ENCODE measurements at regions not wholly inside any gene's neighbourhood (a gene's known extent, or its start where the extent isn't known, plus 50 kb on each side); places are given as distances from the start of the nearest gene placed in this dataset.

DNA sequence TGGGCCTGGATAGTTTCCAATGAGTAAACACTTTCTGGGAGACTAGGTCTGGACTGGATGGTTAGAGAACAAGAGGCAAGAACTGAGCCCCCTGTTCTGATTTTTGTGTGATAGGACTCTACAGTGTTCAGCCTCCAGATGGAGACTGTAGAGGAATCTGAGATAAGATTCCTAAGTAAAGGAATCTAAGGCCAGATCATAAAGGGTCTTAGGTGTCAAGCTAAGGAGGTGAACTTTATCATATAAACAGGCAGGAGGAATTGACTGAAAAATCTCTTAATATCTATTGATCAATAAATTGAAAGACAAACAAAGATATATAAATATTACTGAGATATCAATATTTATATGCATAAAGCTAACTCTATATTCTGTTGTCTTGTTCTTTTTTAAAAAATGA, 449.1 kb upstream of the DAB1 start:
- no peak for DNase-seq (ENCODE audit: low read depth, low spot score)
- H3K4me3 ChIP-seq (ENCODE audit: low read length) = no peak overlapping the region

DNA sequence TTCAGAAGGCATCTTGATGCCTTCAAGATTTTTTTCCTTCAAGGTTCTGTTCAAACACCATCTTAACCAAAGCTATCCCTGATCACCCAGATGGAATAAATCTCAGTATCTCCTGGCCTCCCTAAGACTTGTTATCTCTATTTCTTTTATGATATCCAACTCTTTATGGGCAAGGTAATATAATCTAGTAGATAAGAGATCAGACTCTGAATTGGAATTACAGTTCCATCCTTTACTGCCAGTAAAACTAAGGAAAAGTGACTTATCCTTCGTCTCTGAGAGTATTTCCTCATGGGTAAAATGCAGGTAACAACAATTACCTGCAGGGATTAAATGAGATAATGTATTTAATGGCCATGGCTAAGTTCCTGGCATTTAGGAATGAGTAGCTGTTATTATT, 445.0 kb upstream of the DAB1 start:
- DNase-seq (ENCODE audit: low read depth, low spot score) = no peak
- no peak overlapping the region for H3K4me3 ChIP-seq (ENCODE audit: low read length)

DNA sequence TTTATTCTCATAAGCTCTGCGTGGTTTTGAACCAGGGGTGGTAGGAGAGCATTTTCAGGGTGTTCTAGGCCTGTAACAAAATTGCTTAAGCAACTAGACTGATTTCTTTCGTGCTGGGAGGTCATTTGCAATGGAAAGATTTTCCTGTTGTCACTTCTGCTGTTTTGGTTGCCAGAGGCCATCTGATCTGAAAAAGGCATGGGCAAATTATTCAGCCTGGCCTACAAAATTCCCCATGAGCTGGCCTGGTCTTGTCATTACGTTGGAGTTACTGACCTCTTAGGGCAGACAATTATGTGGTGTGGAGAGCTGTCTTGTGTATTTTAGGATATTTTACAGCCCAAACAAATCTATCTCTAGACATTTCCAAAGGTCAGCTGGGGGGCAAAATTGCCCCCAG, 444.4 kb upstream of the DAB1 start:
- H3K4me3 ChIP-seq (ENCODE audit: low read length) = no peak overlapping the region
- no peak for DNase-seq (ENCODE audit: low read depth, low spot score)

DNA sequence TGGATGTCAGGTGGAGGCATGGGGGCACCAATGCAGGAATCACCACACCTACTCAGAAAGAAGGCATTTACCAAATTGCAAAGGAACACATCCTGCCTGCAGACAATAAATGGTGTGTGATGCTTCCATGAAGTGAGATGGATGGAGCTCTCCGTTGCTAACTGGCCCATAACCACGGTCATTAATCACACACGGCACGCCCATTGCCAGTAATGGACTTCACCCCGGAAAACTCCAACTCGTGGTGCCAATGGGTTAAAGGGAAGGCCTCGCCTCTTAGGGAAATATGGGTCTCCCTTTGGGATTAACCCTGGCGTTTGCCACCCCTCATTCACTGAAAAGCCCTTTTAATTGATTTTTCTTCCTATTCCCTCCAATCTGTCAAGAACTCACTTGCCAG, 443.1 kb upstream of the DAB1 start:
- no peak for DNase-seq (ENCODE audit: low read depth, low spot score)
- H3K4me3 ChIP-seq (ENCODE audit: low read length) = no peak overlapping the region

DNA sequence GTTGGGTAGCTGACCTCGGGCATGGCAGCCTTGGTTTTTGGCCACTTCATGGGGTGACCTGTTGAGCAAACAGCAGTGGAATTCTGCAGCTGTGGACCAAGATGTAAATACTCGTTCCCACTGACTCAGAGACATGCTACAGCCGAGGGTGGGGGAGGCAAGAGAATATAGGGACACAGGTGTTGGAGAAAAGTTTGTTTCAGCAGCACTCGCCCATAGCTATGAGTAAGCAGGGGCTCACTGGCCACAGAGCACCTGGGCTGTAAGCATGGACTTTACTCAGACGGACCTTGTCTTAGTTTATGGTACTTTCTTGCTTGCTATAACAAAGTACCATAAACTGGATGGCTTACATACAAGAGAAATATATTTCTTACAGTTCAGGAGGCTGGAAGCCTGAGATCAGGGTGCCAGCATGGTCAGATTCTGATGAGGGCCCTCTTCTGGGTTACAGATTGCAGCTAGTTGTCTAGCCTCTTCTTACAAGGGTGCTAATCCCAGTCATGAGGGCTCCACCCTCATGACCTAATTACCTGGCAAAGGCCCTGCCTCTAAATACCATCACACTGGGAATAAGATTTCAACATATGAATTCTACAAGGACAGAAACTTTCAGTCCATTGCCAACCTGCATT, 437.2 kb upstream of the DAB1 start:
- H3K4me3 ChIP-seq (ENCODE audit: low read length) = no peak overlapping the region
- DNase-seq (ENCODE audit: low read depth, low spot score) = no peak

DNA sequence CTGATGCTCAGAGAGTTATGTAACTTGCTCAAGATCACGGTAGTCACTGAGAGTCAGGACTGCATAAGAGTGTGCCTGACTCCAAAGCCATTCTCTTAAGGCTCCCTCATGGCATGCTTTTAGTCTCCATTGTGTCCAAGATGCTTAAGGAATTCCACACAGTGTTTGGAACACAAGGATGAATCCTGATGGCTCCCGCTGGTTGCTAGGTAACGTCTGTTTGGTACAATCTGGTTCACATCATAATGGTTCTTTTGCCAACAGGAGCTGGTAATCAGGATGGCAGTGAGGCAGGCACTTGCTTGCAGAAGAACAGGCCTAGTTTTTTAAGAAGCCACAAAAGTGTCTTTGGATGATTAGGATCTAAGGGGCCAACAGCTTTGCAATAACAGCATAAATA, 436.5 kb upstream of the DAB1 start:
- DNase-seq (ENCODE audit: low read depth, low spot score) = no peak

DNA sequence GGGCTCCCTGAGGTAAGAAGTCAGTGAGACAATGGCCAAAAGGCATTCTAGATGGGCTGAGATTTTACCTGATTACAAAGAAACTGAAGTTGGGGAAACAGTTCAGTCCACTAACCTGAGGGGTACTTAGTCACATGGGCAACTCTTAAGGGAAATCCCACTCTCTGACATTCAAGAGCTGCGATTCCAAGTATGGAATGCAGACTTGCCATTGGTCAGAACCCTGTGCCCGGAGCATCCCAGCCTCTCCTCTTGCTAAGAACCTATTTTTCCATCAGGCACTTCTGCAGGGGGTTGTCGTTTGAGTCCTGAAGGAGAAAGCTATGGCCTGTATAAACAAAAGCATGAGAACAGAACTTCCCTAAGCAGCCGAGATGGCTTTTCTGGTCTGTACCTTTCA, 434.9 kb upstream of the DAB1 start:
- DNase-seq (ENCODE audit: low read depth, low spot score) = no peak

More for the DNA sequence above, 436.5 kb upstream of the DAB1 start:
- H3K4me3 ChIP-seq (ENCODE audit: low read length) = no peak overlapping the region

GRCh38 chr1:57857809-57858208, 433.9 kb upstream of the DAB1 start:
- H3K4me3 ChIP-seq (ENCODE audit: low read length) = no peak overlapping the region
- DNase-seq (ENCODE audit: low read depth, low spot score) = no peak

More for the DNA sequence above, 434.9 kb upstream of the DAB1 start:
- H3K4me3 ChIP-seq (ENCODE audit: low read length) = no peak overlapping the region

DNA sequence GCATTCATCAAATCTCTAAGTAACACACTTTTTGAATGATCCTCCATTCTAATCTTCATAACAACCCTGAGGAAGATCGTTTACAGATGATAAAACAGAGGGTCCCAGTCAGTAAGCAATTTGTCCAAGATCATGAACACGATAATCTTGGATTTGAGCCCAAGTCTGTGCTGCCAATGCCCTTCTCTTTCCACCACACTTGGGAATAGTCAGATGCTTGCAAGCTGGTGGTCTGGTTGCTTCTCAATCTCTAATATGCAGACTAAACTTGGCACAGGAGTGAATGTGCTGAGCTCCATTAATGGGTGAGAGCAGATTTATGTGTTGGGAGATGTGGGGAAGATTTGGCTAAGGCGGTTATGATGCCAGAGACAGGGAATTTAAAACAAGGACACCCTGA, 430.6 kb upstream of the DAB1 start:
- DNase-seq (ENCODE audit: low read depth, low spot score) = no peak
- no peak overlapping the region for H3K4me3 ChIP-seq (ENCODE audit: low read length)

DNA sequence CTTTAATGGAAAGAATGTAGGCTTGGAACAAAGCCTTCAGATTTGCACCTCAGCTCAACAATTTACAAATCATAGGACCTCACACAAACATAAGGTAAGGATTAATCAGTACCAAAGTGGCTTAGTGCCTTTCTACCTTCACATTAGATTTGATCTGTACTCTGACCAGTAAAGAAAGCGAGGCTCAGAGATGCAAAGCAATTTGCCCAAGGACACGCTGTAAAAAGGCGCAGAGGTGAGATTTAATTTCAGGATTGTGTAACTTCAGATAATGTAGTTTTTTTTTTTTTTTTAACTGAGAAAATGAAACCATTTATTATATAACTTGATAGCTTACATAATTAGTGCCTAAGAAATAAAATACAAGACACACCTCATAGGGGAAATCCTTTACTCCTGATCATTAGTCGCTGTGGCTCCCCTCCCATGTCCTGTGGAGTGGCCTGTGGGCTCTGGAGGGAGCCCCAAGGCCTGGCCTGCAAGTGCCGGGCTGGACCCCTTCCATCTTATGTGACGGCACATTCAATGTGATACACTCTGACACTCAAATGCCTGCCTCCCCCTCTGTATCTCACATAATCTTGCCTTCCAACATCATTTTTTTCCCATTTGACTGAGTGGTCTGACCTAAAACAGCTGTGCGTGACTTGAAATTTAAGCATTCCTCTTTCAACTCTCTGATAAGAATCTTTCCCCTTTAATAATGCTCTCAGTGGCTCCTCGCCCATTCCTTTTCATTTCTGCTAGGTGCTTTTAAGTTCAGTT, 426.5 kb upstream of the DAB1 start:
- no peak overlapping the region for H3K4me3 ChIP-seq (ENCODE audit: low read length)
- DNase-seq (ENCODE audit: low read depth, low spot score) = no peak

DNA sequence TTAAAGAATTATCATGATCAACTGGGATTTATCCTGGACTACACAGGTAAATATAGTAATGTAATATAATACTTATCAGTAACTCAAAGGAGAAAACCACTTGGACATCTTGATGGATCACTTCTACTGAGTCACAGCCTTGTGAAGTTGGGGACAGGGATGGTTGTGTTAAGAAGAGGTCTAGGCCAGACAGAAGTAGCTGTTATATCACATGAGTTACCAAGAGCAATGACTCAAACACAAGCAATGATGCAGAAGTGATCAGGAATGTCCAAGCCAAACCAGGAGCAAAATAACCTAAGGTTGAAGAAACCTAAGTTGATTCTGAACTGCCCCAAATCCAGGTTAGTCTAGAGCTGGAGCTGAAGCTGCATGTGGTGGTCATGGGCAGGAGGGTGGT, 424.5 kb upstream of the DAB1 start:
- no peak overlapping the region for H3K4me3 ChIP-seq (ENCODE audit: low read length)
- DNase-seq (ENCODE audit: low read depth, low spot score) = no peak

DNA sequence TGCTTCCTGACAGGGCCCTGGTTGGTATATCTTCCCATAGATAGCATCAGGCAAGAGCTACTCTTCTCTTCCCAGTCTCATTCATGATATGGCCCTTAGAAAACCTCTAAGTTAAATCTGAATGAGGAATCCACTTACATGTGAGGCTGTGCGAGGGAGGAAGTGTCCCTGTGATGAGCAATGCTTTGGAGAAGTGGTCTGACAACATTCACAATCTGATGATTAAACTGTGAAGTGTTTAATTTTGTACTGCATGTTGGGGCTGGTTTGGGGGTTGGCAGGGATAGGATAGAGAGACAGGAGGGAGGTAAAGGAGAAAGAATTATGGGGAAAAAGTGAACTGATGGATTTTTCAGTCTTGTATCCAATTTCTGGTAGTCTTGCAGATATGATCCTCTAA, 421.2 kb upstream of the DAB1 start:
- DNase-seq (ENCODE audit: low read depth, low spot score) = no peak

GRCh38 chr1:57844382-57844980, 420.6 kb upstream of the DAB1 start:
- no peak overlapping the region for H3K4me3 ChIP-seq (ENCODE audit: low read length)
- no peak for DNase-seq (ENCODE audit: low read depth, low spot score)

More for the DNA sequence above, 421.2 kb upstream of the DAB1 start:
- H3K4me3 ChIP-seq (ENCODE audit: low read length) = no peak overlapping the region

GRCh38 chr1:57843760-57844159, 419.9 kb upstream of the DAB1 start:
- no peak for DNase-seq (ENCODE audit: low read depth, low spot score)
- H3K4me3 ChIP-seq (ENCODE audit: low read length) = no peak overlapping the region

- DNase-seq (ENCODE audit: low read depth, low spot score) = no peak
These were observed 415.7 kb upstream of the DAB1 start for GRCh38 chr1:57839526-57839925.

GRCh38 chr1:57839067-57839466, 415.2 kb upstream of the DAB1 start:
- DNase-seq (ENCODE audit: low read depth, low spot score) = no peak
- H3K4me3 ChIP-seq (ENCODE audit: low read length) = no peak overlapping the region

More at GRCh38 chr1:57839526-57839925, 415.7 kb upstream of the DAB1 start:
- H3K4me3 ChIP-seq (ENCODE audit: low read length) = no peak overlapping the region

DNA sequence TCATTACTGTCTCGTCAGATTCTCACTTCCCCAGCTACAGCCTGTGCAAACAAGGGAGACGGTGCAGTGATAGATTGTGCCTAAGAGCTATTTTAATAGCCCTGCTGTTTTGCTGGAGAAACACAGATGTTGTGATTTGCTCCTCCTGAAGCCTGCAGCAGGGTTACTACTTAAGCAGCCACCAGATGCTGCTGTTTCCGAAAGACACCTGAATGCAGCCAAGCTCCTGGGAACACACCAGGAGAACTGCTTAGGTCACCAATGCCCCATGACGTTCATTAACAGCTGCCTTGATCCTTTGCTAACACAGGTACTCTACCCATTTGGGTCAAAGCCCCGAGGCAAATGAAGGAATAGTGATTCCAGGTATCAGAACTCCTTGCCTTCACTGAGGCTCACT, 411.8 kb upstream of the DAB1 start:
- no peak overlapping the region for H3K4me3 ChIP-seq (ENCODE audit: low read length)
- no peak for DNase-seq (ENCODE audit: low read depth, low spot score)

DNA sequence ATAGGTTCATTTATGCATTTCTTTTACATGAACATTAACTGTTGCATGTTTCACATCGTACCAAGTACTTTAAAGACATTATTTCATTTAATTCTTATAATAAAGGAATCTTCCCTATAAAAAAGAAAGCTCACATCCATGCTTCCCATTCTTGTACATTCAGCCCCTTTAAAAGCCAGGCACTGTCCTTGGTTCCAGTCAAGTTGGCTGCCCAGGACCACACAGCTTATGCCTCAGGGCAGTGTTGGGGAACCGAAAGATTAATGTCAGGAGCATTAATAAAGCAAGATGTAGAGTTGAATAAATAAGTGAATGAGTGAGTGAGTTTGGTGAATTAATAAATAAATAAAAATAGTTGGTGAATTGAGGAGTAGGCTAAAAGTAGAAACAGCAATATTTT, 409.4 kb upstream of the DAB1 start:
- no peak overlapping the region for H3K4me3 ChIP-seq (ENCODE audit: low read length)
- no peak for DNase-seq (ENCODE audit: low read depth, low spot score)

DNA sequence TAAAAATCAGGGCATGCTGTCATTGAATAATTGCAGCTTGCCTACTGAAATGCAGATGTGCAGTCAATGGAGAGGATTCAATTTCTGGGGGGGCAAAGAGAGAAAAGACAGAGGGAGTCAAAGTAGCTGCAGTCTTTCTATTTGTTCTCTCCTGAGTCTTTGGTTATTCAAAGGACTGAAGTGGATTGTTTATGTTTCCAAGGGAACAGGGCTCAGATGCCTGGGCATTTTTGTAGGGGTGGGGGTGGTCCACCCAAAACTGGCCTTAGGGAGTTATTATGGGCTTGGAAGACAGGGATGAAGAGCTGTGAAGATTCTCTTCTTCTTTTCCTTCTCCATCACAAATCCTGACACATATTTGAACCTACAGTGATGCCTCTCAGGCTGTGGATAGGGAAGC, 408.8 kb upstream of the DAB1 start:
- no peak for DNase-seq (ENCODE audit: low read depth, low spot score)
- no peak overlapping the region for H3K4me3 ChIP-seq (ENCODE audit: low read length)

DNA sequence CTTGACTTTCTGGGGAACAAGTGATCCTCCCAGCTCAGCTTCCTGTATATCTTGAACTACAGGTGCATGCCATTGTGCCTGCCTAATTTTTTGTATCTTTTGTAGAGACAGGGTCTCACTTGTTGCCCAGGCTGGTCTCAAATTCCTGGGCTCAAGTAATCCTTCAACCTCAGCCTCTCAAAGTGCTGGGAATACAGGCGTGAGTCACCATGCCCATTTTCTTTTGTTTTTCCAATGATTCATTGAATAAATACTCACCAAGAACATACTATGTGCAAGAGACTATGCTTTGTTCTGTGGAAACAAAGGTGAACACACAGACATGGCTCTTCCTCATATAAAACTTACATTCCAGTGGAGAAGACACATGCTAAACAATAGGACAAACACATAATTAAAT, 407.8 kb upstream of the DAB1 start:
- no peak for DNase-seq (ENCODE audit: low read depth, low spot score)
- H3K4me3 ChIP-seq (ENCODE audit: low read length) = no peak overlapping the region

GRCh38 chr1:57826535-57826934, 402.7 kb upstream of the DAB1 start:
- no peak overlapping the region for H3K4me3 ChIP-seq (ENCODE audit: low read length)
- no peak for DNase-seq (ENCODE audit: low read depth, low spot score)

Measured in Jurkat, Clone E6-1 (cell line).